ENCODE measurements at regions not wholly inside any gene's neighbourhood (a gene's known extent, or its start where the extent isn't known, plus 50 kb on each side); places are given as distances from the start of the nearest gene placed in this dataset.

DNA sequence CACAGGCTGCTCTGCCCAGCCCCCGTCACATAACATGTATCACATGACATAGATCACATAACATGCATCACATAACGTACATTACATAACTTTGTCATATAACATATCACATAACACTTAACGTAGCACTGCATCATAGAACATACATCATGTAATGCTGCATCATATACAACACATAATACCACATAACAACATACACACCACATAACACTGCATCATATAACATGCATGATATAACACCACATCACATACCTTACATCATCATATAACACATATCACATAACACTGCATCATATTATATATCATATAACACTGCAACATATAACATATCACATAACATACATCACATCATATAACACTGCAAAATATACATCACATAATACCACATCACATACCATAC is 83.8 kb downstream of the AXIN2 start:
- no peak for DNase-seq

DNA sequence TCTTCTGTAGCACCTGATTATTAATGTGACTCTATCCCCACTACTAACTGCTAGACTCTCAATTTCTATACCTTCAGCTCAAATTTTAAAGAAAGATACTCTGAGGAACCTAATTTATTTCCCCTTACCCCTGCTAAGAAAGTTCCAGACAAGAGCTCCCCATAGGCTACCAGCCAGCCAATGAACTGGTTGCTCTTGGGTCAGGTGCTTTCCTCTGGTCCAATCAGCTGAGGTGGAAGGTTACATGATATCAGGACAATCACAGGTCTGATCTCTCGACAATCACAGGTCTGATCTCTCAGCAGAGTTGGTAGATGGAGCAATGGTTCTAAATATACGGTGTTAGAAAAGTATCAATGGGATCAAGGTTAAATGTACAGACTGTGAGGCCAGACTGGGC is 86.8 kb downstream of the AXIN2 start:
- DNase-seq = no peak

DNA sequence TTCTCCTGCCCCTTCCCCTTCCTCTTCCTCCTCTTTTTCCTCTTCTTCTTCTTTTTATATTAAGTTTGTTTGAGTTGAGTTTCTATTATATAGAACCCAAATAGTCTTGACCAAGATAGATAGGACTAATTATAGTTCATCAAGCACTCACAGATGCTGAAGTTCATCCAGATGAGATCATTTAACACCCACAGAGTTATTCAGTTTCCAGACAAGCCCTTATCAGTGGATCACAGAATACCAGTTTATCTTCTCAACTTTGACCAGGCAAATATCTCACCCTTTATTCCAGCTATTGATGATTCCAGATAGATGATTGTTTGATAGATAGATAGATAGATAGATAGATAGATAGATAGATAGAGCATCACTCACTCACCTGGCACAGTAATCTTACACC is 87.5 kb downstream of the AXIN2 start:
- DNase-seq = no peak

DNA sequence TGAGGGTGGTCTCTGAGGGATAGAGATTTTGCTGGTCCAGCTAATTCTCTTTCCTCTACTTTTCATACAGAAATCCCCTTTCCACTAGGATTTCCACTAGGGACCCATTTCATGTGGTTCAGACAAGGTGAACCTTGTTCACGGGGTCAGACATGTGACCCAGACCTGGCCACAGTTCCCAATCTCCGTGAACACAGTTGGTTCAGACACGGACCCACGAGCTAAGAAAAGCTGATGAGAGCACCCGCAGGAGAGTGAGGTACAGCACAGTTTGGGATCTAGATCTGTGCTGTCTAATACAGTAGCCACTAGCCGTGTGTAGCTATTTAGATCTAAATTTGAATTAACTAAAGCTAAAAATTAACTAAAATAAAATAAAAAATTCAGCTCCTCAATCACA is 88.1 kb downstream of the AXIN2 start:
- DNase-seq = no peak

DNA sequence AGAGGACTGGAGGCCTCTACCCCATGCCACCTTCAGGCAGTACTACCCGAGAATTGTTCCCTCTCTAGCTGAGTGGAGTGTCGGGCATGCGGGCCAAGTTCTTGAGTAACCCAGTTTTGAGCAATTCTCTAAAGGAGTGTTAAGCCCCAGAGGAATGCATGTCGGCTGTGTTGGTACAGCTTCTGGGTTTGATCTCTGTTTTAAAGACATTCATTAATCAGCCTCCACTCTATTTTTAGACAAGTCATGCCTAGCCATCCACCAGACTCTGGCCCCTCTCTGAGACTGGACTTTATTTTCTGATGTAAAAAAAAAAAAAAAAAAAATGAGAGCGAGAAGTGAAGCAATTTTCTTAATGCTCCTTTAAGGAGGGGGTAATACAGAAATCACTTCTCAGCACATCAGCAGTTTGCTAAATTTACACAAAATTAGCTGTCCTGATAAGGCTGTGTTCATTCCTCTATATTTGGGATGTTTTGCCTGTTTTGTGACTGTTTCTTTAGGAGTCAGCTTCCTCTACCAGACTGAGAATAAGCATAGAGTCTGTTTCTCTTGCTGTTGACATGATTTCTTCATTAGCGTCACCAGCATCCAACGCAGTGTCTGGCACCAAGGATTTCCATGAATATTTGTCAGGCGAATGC is 88.7 kb downstream of the AXIN2 start:
- DNase-seq = no peak

DNA sequence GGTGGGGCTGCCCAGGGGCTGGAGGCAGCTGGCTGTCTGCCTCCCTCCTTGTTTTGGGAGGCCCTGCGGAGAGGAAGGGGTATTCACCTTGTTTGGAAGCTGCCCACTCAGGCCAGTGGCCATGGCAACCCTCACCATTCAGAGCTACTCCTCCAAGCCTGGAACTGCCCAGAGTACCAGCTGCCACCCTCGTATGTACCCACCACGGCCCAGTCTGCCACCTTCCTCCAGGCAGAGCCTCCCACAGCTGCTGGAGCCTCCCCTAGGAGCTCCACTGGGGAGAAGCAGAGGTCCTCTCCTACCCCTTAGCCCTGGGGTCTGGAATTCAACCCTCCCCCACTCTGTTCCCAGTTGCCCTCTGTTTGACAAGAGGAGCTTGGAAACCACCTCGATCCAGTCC is 90.7 kb downstream of the AXIN2 start:
- DNase-seq = no peak

DNA sequence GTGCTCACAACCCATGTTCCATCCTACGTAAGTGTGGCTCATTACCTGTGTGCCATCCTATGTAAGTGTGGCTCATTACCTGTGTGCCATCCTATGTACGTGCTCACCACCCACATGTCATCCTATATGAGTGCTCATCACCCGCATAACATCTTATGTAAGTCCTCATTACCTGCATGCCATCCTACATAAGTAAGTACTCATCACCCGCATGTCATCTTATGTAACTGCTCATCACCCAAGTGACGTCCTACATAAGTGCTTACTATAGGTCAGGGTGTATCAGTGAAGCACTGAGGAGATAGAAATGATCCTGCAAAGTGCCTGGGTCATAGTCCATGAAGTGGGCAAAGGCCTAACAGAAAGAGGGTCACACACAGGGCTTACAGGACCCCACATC is 93.1 kb downstream of the AXIN2 start:
- DNase-seq = no peak

DNA sequence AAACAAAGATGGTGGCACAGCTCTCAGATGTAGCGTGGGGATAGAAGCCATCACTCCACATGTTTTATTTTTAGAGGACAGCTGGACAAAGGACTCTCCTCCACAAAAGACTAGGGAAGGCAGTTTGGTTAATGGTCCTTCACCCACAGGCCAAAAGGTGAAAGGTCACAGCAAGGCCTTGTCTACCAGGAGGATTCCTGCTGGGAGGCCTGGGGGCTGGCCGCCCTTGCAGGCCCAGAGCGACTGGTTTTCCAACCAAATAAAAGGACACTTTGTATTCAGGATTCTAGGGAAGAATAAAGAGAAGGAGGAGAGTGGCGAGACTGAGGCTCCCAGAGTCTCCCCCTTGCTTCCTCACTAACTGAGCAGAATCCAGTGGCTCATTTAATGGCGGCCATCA is 94.3 kb downstream of the AXIN2 start:
- no peak for DNase-seq

DNA sequence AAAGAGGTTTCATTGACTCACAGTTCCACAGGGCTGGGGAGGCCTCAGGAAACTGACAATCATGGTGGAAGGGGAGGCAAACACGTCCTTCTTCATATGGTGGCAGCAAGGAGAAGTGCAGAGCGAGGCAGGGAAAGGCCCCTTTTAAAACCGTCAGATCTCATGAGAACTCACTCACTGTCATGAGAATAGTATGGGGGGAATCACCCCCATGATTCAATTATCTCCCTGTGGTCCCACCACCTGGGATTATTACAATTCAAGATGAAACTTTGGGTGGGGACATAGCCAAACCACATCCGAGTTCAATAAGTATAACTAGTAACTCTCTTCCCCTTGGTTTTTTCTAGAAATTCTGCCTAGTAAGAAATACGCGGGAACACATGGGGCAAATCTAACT is 94.9 kb downstream of the AXIN2 start:
- DNase-seq = no peak

DNA sequence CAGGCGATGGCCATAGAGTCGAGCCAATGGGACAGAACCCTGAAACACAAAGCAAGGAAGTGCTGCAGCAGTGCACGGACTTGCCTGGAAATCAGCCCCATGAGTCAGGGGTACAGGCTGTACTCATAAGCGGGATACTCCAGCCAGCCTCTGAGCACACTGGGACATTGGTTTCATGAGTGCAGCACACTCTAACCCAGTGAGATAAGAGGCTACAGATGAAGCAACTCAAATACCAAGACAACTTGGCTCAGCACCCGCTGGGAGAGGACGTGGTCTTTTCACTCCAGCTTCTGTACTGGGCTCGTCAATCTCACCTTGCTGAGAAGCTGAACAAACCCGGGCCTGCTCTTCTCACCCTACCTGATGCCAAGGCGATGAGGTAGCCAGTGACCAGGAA is 98.2 kb downstream of the AXIN2 start:
- DNase-seq = no peak

DNA sequence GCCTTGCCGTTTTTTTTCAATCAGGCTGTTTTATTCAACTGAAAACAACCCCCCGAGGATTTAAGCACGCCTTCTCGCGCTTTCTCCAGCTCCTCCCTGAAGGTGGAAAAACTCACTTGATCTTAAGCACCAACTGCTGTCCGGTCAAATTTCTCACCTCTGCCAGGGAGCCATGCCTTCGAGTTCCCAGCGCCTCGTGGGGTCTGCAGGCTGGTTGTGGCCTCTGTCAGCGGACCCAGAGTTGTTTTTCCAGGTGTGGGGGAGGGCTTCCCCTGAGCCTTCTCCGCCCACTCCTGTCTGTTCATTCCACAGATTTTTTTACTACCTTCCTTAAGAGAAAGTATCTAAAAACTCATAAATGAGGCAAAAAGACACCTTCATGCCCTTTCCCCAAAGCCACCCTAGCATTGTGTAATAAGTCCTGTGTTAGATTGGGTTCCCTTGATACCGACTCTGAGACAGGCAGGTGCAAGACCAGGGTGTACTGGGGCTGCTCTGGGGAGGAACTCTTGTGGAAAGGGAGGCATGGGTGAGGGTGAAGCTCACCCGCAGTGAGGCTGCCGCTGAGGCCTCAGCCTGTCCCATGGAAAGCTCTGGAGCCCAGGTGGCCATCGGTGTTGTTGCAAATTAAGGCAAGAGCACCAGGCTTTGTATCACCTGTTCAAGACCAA is 101.6 kb downstream of the AXIN2 start:
- DNase-seq = no peak

DNA sequence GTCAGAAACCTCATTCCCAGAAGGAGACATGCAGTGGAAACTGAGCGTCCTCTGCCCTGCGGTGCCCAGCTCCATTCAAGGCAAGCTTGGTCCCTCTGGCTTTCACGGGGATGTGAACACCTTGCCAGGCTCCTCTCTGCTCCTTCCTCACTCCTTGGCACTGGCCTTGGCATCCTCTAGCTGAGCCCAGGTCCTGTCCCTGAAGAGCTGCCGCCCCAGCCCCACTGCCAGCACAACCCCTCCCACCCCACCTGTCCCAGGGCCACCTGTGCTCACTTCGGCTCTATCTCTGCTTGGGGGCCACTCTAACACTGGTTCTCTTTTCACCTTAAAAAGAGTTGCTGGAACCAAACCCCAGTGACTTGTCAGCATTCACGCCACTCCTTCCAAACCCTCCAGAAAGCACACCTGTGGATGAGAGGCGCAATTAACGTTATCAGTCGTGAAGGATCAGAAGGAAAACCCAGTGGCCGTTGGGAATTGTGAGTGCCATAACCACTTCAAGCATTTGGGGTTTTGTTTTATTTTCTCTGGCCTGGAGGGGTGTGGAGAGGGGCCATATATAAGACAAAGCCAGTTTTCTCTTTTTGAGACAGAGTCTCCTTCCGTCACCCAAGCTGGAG is 103.7 kb downstream of the AXIN2 start:
- no peak for DNase-seq

DNA sequence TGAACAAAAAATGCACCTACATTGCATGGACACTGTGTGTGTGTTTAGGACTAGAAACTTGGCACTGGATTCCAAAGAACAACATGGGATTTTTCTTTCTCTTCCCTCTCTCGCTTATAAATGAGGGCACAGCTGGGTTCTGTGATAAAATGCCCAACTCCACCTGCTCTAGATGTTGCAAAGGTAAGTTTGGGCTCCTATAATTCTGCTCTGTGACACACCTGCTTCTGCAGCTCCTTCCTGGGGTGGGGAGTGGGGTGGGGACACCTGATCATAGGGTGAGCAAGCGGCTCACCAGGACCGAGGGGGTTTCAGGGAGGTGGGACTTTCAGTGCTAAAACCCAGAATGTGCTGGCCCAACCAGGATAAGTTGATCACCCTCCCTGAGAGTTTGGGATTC is 104.3 kb downstream of the AXIN2 start:
- DNase-seq = no peak

DNA sequence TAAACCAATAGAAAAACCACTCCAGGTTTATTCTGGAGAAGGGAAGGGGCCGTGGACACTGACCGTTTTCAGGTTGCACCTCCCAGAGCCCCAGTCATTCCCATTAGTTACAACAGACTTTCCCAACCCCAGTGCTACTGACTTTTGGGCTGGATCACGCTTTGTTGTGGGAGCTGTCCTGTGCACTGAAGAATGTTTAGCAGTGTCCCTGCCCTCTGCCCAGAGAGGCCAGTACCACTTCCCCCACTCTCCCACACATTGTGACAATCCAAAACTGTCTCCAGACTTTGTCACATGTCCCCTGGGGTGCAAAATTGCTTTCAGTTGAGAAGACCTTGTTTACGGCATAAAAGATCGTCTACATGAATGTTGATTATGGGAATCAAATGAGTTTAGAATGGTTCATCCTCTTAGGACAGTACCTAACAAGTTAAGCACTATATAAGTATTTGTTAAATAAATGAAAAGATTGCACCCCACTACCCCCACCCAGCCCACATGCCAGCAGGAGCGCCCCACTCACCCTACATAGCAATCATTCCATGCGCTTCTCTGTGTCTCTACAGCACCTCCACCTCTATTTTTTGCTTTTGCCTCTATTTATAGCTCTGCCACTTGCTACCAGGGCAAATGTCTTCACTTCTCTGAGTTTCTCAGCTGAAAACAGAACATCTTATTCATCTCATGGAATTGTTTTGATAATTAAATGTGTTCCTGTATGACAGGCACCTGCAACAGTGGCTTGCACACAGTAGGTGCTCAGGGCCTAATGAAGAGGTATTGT is 104.9 kb downstream of the AXIN2 start:
- no peak for DNase-seq

DNA sequence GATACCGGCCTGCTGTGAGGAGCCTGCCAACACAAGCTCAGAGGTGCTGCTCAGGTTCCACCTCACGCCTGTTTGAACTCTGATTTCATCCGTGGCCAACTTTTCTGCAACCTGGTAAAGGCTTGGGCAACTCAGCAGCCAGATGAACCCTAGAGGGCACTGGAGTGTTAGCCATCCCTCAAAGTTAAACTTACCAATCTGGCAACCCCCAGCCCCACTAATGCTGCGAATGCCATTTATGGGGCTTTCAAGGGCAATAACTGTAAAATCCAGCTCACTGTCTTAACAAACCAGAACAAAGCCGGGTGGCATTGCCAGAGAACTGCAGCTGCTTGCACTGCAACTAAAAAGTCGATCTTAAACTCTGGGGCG is 105.5 kb downstream of the AXIN2 start:
- peak; percentile 30 for DNase-seq

DNA sequence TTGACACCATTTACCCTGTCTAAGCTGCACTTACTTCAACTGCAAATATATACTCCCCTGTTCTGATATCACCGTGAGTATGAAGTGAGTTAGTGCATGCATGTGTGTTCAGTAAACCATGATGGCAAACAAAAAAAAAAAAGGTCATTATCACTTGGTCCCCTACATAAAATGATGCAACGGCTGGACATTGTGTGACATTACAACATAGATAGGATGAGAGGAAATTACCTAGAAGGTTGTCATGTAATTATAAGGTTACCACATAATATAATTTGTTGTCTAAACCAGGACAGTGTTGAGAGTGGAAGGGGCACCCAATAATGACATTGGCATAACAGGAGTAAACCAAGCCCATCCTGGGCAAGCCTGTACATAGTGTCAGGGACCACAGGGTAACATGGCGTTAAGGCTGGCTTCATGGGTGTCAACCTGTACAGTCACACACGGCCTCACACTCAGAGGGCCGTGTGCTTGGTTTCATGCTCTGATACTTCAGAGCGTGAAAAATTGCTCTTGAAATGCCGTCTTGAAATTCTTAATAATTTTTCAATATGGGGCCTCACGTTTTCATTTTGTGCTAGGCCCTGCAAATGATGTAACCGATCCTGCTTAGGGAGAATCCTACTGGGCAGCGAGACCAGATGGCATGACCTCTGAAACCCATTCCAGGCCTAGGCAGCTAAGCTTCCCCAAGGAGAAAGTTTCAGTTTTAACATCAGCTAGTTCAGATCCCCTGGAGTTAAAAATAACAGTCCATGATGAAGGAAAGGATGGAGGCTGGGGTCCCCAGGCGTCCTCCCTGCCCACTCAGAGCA is 106.1 kb downstream of the AXIN2 start:
- no peak for DNase-seq

DNA sequence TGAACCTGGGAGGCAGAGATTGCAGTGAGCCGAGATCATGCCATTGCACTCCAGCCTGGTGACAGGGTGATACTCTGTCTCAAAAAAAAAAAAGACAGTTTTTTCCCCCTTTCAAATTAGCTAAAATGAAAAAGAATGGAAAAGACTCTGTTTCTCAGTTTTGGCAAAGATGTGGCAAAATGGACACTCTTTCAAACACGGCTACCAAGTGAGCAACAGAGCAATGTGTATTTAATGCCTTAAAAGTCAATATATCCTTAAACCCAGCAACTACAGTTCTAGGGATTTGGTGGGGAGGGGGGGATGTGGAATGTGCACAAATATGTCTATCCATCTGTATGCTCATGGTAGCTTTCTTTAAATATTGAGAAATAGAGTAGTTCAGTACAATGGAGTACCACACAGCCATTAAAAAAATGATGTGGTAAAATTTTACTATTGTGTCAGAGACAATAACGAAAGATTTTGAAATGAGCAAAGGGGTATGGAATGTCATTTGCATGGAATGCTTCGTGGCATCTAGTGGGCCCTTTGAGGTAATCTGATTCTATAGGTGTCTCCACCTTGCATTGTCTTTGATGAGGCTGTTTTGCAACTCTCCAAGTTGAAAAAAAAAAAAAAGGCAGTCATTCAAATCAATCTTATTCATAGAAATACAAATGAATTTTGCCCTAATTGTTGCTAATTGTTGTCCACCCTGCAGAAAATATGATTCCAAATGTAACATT is 108.1 kb downstream of the AXIN2 start:
- no peak for DNase-seq

DNA sequence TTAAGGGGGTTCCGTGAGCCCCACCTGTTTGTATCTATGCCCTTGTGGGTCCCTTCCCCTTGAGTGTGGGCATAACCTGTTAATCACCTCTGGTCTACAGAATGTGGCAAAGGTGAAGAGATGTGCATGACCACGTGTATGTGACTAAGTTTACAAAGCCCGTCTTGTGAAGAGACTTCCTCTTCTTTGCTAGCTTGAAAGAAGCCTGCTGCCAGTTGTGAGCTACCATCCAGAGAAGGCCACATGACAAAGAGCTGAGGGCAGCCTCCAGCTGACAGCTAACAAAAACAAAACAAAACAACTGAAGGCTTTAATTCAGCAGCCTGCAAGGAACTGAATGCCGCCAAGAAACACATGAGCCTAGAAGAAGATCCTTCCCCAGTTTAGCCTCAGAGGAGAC is 112.0 kb downstream of the AXIN2 start:
- no peak for DNase-seq

DNA sequence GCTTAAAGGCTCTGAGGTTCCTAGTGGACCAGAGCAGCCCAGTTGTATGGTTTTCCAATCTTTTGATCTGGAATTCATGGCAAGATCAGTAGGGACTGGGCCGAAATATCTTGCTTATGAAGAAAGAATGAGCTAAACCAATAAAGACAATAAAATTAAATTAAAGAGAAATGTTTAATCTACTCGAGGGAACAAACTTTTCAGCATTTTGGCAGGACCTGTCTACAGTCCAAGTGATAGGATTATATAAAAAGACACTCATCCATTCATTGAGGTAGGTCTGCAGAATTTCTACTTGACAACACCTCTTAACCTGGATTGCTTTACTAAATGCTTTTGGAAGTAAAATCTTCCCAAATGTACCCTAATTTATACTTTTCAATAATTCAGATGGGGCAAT is 113.6 kb downstream of the AXIN2 start:
- DNase-seq = no peak

DNA sequence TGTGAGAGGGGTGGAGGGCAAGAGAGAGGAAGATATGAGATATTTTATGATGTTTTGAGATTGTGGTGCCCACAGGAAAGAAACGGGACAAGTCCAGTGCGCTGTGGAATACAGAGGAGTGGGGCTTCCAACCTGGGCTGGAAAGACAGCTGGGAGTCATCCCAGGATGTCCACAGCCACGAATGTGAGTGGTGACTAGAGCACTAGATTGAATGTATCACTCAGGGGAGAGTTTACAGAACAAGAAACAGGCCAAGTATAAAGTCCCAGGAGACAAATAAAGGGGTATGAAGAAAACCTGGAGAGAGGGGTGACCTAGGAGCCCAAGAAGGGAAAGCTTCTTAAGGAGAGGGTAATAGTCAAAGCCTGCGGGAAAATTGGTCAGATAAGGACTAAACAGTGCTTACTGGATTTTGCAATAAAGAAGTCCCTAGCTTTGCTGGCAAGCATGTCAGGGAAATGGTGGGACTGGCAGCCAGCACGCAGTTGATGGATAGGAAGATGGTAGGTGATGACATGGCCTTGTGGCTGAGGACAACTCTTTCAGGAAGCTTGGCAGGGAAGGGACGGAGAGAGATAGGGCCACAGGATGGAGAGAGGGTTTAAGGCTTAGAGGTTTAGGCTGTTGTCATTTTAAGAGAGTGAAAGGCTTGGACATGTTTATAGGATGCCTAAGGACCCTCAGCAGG is 114.5 kb downstream of the AXIN2 start:
- DNase-seq = no peak

DNA sequence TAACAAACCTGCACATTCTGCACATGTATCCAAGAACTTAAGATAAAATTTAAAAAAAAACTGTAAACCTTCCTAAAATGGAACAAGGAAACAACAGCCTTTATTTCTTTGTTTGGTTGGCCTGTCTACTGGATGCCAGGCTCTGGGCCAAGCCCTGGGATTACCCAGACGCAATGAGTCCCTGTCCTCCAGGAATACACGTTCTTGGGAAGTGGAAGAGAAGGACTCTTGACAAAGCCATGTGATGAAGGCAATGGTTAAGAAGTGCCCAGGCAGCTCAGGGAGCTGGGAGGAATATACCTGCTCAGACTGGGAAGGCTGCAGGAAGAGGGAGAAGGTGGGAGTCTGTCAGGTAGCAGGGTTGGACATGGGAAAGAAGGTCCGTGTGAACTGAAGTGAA is 115.4 kb downstream of the AXIN2 start:
- DNase-seq = no peak

DNA sequence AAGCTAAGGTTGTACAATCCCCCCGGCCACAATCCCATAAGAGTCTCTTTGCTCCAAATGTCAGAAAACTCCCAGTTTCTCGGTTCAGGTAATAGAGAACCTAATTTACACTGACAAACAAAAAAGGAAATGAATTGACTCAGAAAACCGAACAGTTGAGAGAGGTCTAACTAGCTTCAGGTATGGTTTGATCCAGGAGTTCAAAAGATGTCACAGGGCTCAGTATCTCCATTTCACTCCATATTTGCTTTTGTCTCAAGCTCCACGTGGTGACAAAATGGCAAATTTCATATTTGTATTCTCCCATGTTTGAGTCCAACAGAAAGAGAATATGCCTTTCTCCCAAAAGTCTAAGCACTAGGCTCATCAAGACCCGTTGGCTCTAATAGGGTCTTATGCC is 117.4 kb downstream of the AXIN2 start:
- no peak for DNase-seq
